Naive B cell (primary cell): ENCODE measurements at regions not wholly inside any gene's neighbourhood (a gene's known extent, or its start where the extent isn't known, plus 50 kb on each side); places are given as distances from the start of the nearest gene placed in this dataset.
A peak's percentile ranks its signal among the peaks of the same experiment; 100 is the strongest.
"Not testable (repeated sequence)": the region's sequence is repeated elsewhere in the genome, so short reads cannot be mapped to it uniquely, and the experiment has no call there.

Source experiments
- ATAC-seq, 2 donors: fragments of 150-1000 bp; cut with Tn5 transposase; 2 replicates each; pipeline ENCODE4 v1.10.0; 2021; ENCODE audit warnings: low read depth in 2 of 2, mild to moderate bottlenecking in 2 of 2, moderate library complexity in 2 of 2
- DNase-seq: peaks from one replicate; pipeline ENCODE4 v3.0.0; 2022
- H3K27ac Mint-ChIP-seq, 6 donors: one replicate each; pipeline ENCODE4 v1.8.0; 2020 to 2022; ENCODE audit warnings: mild to moderate bottlenecking in 6 of 6, mixed read lengths in 6 of 6, moderate library complexity in 5 of 6, inconsistent platforms in 2 of 6
- H3K27me3 Mint-ChIP-seq, 3 donors: one replicate each; pipeline ENCODE4 v1.8.0; 2021 to 2022; ENCODE audit warnings: mixed read lengths in 3 of 3, mild to moderate bottlenecking in 1 of 3
- H3K36me3 Mint-ChIP-seq, 2 donors: one replicate each; pipeline ENCODE4 v1.8.0; 2020 to 2022; ENCODE audit warnings: mixed read lengths in 2 of 2, inconsistent platforms in 1 of 2, mild to moderate bottlenecking in 1 of 2
- H3K4me1 Mint-ChIP-seq, 3 donors: one replicate each; pipeline ENCODE4 v1.8.0; 2020 to 2022; ENCODE audit warnings: mixed read lengths in 3 of 3, inconsistent platforms in 1 of 3, mild to moderate bottlenecking in 1 of 3, moderate library complexity in 1 of 3
- H3K4me3 Mint-ChIP-seq, 8 donors: one replicate each; pipeline ENCODE4 v1.8.0; 2020 to 2022; ENCODE audit warnings: mild to moderate bottlenecking in 8 of 8, mixed read lengths in 8 of 8, moderate library complexity in 8 of 8, inconsistent platforms in 2 of 8
- H3K9me3 Mint-ChIP-seq, 7 donors: one replicate each; pipeline ENCODE4 v1.8.0; 2020 to 2022; ENCODE audit warnings: mixed read lengths in 7 of 7, mild to moderate bottlenecking in 5 of 7, inconsistent platforms in 2 of 7, moderate library complexity in 1 of 7

GRCh38 chr1:29624320-29625083, 388.2 kb downstream of the PTPRU start:
- H3K36me3 Mint-ChIP-seq = no peaks in the 10 kb centered on the region
- no peak for DNase-seq
- no peak for ATAC-seq
- H3K4me1 Mint-ChIP-seq = no peaks in the 10 kb centered on the region
- no peak overlapping the region for H3K4me3 Mint-ChIP-seq
- H3K9me3 Mint-ChIP-seq = peaks cover 0 to 17% (median 11%) of the 10 kb centered on the region in 7 donors
- H3K27ac Mint-ChIP-seq = no peak overlapping the region
- H3K27me3 Mint-ChIP-seq = peaks cover 21 to 26% (median 23%) of the 10 kb centered on the region in 3 donors

GRCh38 chr1:29623501-29623900, 387.2 kb downstream of the PTPRU start:
- Mint-ChIP-seq H3K27me3 (peaks cover 21 to 26% (median 23%) of the 10 kb centered on the region in 3 donors), H3K4me1 (no peaks in the 10 kb centered on the region), H3K36me3 (no peaks in the 10 kb centered on the region), H3K27ac (no peak overlapping the region), H3K4me3 (no peak overlapping the region), H3K9me3 (peaks cover 0 to 13% (median 8%) of the 10 kb centered on the region in 7 donors)
- DNase-seq = no peak
- ATAC-seq = no peak

GRCh38 chr1:29621826-29622435, 385.6 kb downstream of the PTPRU start:
- H3K36me3 Mint-ChIP-seq = no peaks in the 10 kb centered on the region
- DNase-seq = no peak
- no peaks in the 10 kb centered on the region for H3K4me1 Mint-ChIP-seq
- peaks cover 20 to 26% (median 21%) of the 10 kb centered on the region in 3 donors for H3K27me3 Mint-ChIP-seq
- peaks cover 0 to 3% (median 0%) of the 10 kb centered on the region in 7 donors for H3K9me3 Mint-ChIP-seq
- H3K4me3 Mint-ChIP-seq = no peak overlapping the region
- no peak overlapping the region for H3K27ac Mint-ChIP-seq
- ATAC-seq = no peak

- H3K4me1 Mint-ChIP-seq = no peaks in the 10 kb centered on the region
- no peak overlapping the region for H3K4me3 Mint-ChIP-seq
- DNase-seq (no peak), ATAC-seq (no peak)
- H3K36me3 Mint-ChIP-seq = no peaks in the 10 kb centered on the region
- no peaks in the 10 kb centered on the region for H3K9me3 Mint-ChIP-seq
- H3K27me3 Mint-ChIP-seq = peaks cover 16 to 26% (median 18%) of the 10 kb centered on the region in 3 donors
- H3K27ac Mint-ChIP-seq = no peak overlapping the region
Observed at GRCh38 chr1:29620631-29621030, 384.3 kb downstream of the PTPRU start.

- no peaks in the 10 kb centered on the region for H3K36me3 Mint-ChIP-seq
- no peaks in the 10 kb centered on the region for H3K4me1 Mint-ChIP-seq
- H3K9me3 Mint-ChIP-seq = peaks cover 2 to 10% (median 6%) of the 10 kb centered on the region in 7 donors
- H3K27ac Mint-ChIP-seq = no peak overlapping the region
- no peak for DNase-seq
- ATAC-seq = no peak
- H3K4me3 Mint-ChIP-seq = no peak overlapping the region
- peaks cover 5 to 16% (median 15%) of the 10 kb centered on the region in 3 donors for H3K27me3 Mint-ChIP-seq
Observed at GRCh38 chr1:29607236-29607635, 370.9 kb downstream of the PTPRU start.

GRCh38 chr1:29604796-29605195, 368.5 kb downstream of the PTPRU start:
- not testable (repeated sequence) for H3K4me1 Mint-ChIP-seq, ATAC-seq, H3K36me3 Mint-ChIP-seq, DNase-seq, H3K4me3 Mint-ChIP-seq, H3K27me3 Mint-ChIP-seq, H3K27ac Mint-ChIP-seq
- peaks cover 2 to 10% (median 6%) of the 10 kb centered on the region in 7 donors for H3K9me3 Mint-ChIP-seq

- H3K9me3 Mint-ChIP-seq = peaks cover 2 to 10% (median 6%) of the 10 kb centered on the region in 7 donors
- H3K27me3 Mint-ChIP-seq = peaks cover 5 to 18% (median 8%) of the 10 kb centered on the region in 3 donors
Observed at GRCh38 chr1:29603622-29604021, 367.3 kb downstream of the PTPRU start.

GRCh38 chr1:29602203-29602602, 365.9 kb downstream of the PTPRU start:
- no peak for ATAC-seq
- H3K9me3 Mint-ChIP-seq = peaks cover 0 to 6% (median 0%) of the 10 kb centered on the region in 7 donors
- H3K27me3 Mint-ChIP-seq = peaks cover 3 to 18% (median 5%) of the 10 kb centered on the region in 3 donors
- no peaks in the 10 kb centered on the region for H3K4me1 Mint-ChIP-seq
- DNase-seq = no peak
- H3K4me3 Mint-ChIP-seq = no peak overlapping the region
- H3K36me3 Mint-ChIP-seq = no peaks in the 10 kb centered on the region
- H3K27ac Mint-ChIP-seq = no peak overlapping the region

More at GRCh38 chr1:29603622-29604021, 367.3 kb downstream of the PTPRU start:
- no peak for ATAC-seq
- no peak for DNase-seq
- Mint-ChIP-seq H3K4me1 (no peaks in the 10 kb centered on the region), H3K4me3 (no peak overlapping the region), H3K36me3 (no peaks in the 10 kb centered on the region), H3K27ac (peak overlapping the region in 1 of 6 donors; percentile 77)

- ATAC-seq (no peak), DNase-seq (no peak)
- H3K4me3 Mint-ChIP-seq = no peak overlapping the region
- H3K27me3 Mint-ChIP-seq = peaks cover 4 to 18% (median 10%) of the 10 kb centered on the region in 3 donors
- H3K36me3 Mint-ChIP-seq = no peaks in the 10 kb centered on the region
- H3K4me1 Mint-ChIP-seq = no peaks in the 10 kb centered on the region
- H3K9me3 Mint-ChIP-seq = peaks cover 0 to 6% (median 0%) of the 10 kb centered on the region in 7 donors
- H3K27ac Mint-ChIP-seq = no peak overlapping the region
Observed at GRCh38 chr1:29601021-29601420, 364.7 kb downstream of the PTPRU start.

- Mint-ChIP-seq H3K27me3 (peaks cover 0 to 18% (median 10%) of the 10 kb centered on the region in 3 donors), H3K4me1 (no peaks in the 10 kb centered on the region), H3K27ac (peak overlapping the region in 1 of 6 donors; percentile 41), H3K4me3 (no peak overlapping the region), H3K36me3 (no peaks in the 10 kb centered on the region), H3K9me3 (peaks cover 0 to 6% (median 0%) of the 10 kb centered on the region in 7 donors)
- ATAC-seq (no peak), DNase-seq (no peak)
Observed at GRCh38 chr1:29599826-29600225, 363.5 kb downstream of the PTPRU start.

- no peaks in the 10 kb centered on the region for H3K4me1 Mint-ChIP-seq
- H3K36me3 Mint-ChIP-seq = no peaks in the 10 kb centered on the region
- H3K9me3 Mint-ChIP-seq = peaks cover 0 to 5% (median 0%) of the 10 kb centered on the region in 7 donors
- DNase-seq (no peak), ATAC-seq (no peak)
- peak overlapping the region in 1 of 6 donors; percentile 48 for H3K27ac Mint-ChIP-seq
- H3K27me3 Mint-ChIP-seq = peaks cover 0 to 14% (median 10%) of the 10 kb centered on the region in 3 donors
- H3K4me3 Mint-ChIP-seq = no peak overlapping the region
Observed at GRCh38 chr1:29599071-29599470, 362.7 kb downstream of the PTPRU start.

- Mint-ChIP-seq H3K9me3 (no peaks in the 10 kb centered on the region), H3K4me3 (no peak overlapping the region), H3K4me1 (no peaks in the 10 kb centered on the region), H3K27me3 (peaks cover 3 to 14% (median 10%) of the 10 kb centered on the region in 3 donors), H3K27ac (no peak overlapping the region), H3K36me3 (no peaks in the 10 kb centered on the region)
- DNase-seq (no peak), ATAC-seq (no peak)
Observed at GRCh38 chr1:29597861-29598260, 361.5 kb downstream of the PTPRU start.

GRCh38 chr1:29593601-29594382, 357.5 kb downstream of the PTPRU start:
- ATAC-seq (no peak), DNase-seq (no peak)
- Mint-ChIP-seq H3K27me3 (peaks cover 7 to 18% (median 12%) of the 10 kb centered on the region in 3 donors), H3K9me3 (peaks cover 0 to 12% (median 4%) of the 10 kb centered on the region in 7 donors), H3K4me1 (no peaks in the 10 kb centered on the region), H3K36me3 (no peaks in the 10 kb centered on the region), H3K4me3 (peak overlapping the region in 1 of 8 donors; percentile 30), H3K27ac (no peak overlapping the region)
